ENCODE measurements at regions not wholly inside any gene's neighbourhood (a gene's known extent, or its start where the extent isn't known, plus 50 kb on each side); places are given as distances from the start of the nearest gene placed in this dataset.
"Not testable (repeated sequence)": the region's sequence is repeated elsewhere in the genome, so short reads cannot be mapped to it uniquely, and the experiment has no call there.

GRCh38 chr16:49953090-49953489 lies 71.9 kb upstream of the CNEP1R1 start:
- no peak for ATAC-seq
- Mint-ChIP-seq H3K36me3 (no peaks in the 10 kb centered on the region), H3K27ac (no peak overlapping the region), H3K4me3 (no peak overlapping the region), H3K9me3 (no peaks in the 10 kb centered on the region), H3K27me3 (peaks cover 17 to 20% of the 10 kb centered on the region in 2 donors), H3K4me1 (ENCODE audit: low read depth in 2 of 2) (no peaks in the 10 kb centered on the region)
- DNase-seq (ENCODE audit: low spot score), result no peak

- H3K27ac Mint-ChIP-seq, result no peak overlapping the region
- no peaks in the 10 kb centered on the region for H3K4me1 Mint-ChIP-seq (ENCODE audit: low read depth in 2 of 2)
- no peak overlapping the region for H3K4me3 Mint-ChIP-seq
- ATAC-seq (no peak), DNase-seq (ENCODE audit: low spot score) (no peak)
- H3K27me3 Mint-ChIP-seq, result peaks cover 0 to 10% of the 10 kb centered on the region in 2 donors
- H3K36me3 Mint-ChIP-seq, result no peaks in the 10 kb centered on the region
- no peaks in the 10 kb centered on the region for H3K9me3 Mint-ChIP-seq
These were observed 69.2 kb upstream of the CNEP1R1 start for GRCh38 chr16:49955858-49956257.

- DNase-seq (ENCODE audit: low spot score) (no peak), ATAC-seq (no peak)
- H3K36me3 Mint-ChIP-seq, result no peaks in the 10 kb centered on the region
- H3K27ac Mint-ChIP-seq, result no peak overlapping the region
- H3K9me3 Mint-ChIP-seq, result no peaks in the 10 kb centered on the region
- H3K4me3 Mint-ChIP-seq, result no peak overlapping the region
- H3K4me1 Mint-ChIP-seq (ENCODE audit: low read depth in 2 of 2), result no peaks in the 10 kb centered on the region
- peaks cover 4 to 10% of the 10 kb centered on the region in 2 donors for H3K27me3 Mint-ChIP-seq
These were observed 68.1 kb upstream of the CNEP1R1 start for GRCh38 chr16:49956915-49957314.

- no peak overlapping the region for H3K4me3 Mint-ChIP-seq
- no peak overlapping the region for H3K27ac Mint-ChIP-seq
- H3K36me3 Mint-ChIP-seq, result no peaks in the 10 kb centered on the region
- no peaks in the 10 kb centered on the region for H3K4me1 Mint-ChIP-seq (ENCODE audit: low read depth in 2 of 2)
- H3K9me3 Mint-ChIP-seq, result no peaks in the 10 kb centered on the region
- ATAC-seq (no peak), DNase-seq (ENCODE audit: low spot score) (no peak)
- H3K27me3 Mint-ChIP-seq, result peaks cover 13 to 16% of the 10 kb centered on the region in 2 donors
These were observed 66.6 kb upstream of the CNEP1R1 start for GRCh38 chr16:49958448-49958847.

- H3K9me3 Mint-ChIP-seq, result no peaks in the 10 kb centered on the region
- H3K4me1 Mint-ChIP-seq (ENCODE audit: low read depth in 2 of 2), result no peaks in the 10 kb centered on the region
- ATAC-seq (no peak), DNase-seq (ENCODE audit: low spot score) (no peak)
- no peak overlapping the region for H3K27ac Mint-ChIP-seq
- H3K36me3 Mint-ChIP-seq, result no peaks in the 10 kb centered on the region
- peaks cover 13 to 16% of the 10 kb centered on the region in 2 donors for H3K27me3 Mint-ChIP-seq
- no peak overlapping the region for H3K4me3 Mint-ChIP-seq
These were observed 65.3 kb upstream of the CNEP1R1 start for GRCh38 chr16:49959552-49960277.

- no peak overlapping the region for H3K27ac Mint-ChIP-seq
- no peak for ATAC-seq
These were observed 63.9 kb upstream of the CNEP1R1 start for GRCh38 chr16:49961089-49961488.

GRCh38 chr16:49962566-49962965 lies 62.5 kb upstream of the CNEP1R1 start:
- DNase-seq (ENCODE audit: low spot score); H3K4me3 Mint-ChIP-seq; H3K27ac Mint-ChIP-seq; H3K4me1 Mint-ChIP-seq (ENCODE audit: low read depth in 2 of 2); H3K36me3 Mint-ChIP-seq; ATAC-seq; H3K9me3 Mint-ChIP-seq: not testable (repeated sequence)
- H3K27me3 Mint-ChIP-seq, result peaks cover 19 to 27% of the 10 kb centered on the region in 2 donors

More at GRCh38 chr16:49961089-49961488, 63.9 kb upstream of the CNEP1R1 start:
- Mint-ChIP-seq H3K36me3 (no peaks in the 10 kb centered on the region), H3K27me3 (peaks cover 19 to 20% of the 10 kb centered on the region in 2 donors), H3K4me1 (ENCODE audit: low read depth in 2 of 2) (no peaks in the 10 kb centered on the region), H3K9me3 (no peaks in the 10 kb centered on the region), H3K4me3 (no peak overlapping the region)
- no peak for DNase-seq (ENCODE audit: low spot score)

GRCh38 chr16:49964316-49964715 lies 60.7 kb upstream of the CNEP1R1 start:
- Mint-ChIP-seq H3K4me1 (ENCODE audit: low read depth in 2 of 2) (no peaks in the 10 kb centered on the region), H3K4me3 (no peak overlapping the region), H3K27me3 (peaks cover 27 to 32% of the 10 kb centered on the region in 2 donors), H3K9me3 (no peaks in the 10 kb centered on the region), H3K27ac (no peak overlapping the region), H3K36me3 (no peaks in the 10 kb centered on the region)
- ATAC-seq, result no peak
- DNase-seq (ENCODE audit: low spot score), result no peak

- no peaks in the 10 kb centered on the region for H3K9me3 Mint-ChIP-seq
- no peaks in the 10 kb centered on the region for H3K36me3 Mint-ChIP-seq
- peaks cover 34% of the 10 kb centered on the region in 2 donors for H3K27me3 Mint-ChIP-seq
- H3K4me1 Mint-ChIP-seq (ENCODE audit: low read depth in 2 of 2), result no peaks in the 10 kb centered on the region
- ATAC-seq (no peak), DNase-seq (ENCODE audit: low spot score) (no peak)
- H3K27ac Mint-ChIP-seq, result no peak overlapping the region
- H3K4me3 Mint-ChIP-seq, result no peak overlapping the region
These were observed 60.1 kb upstream of the CNEP1R1 start for GRCh38 chr16:49964973-49965372.

GRCh38 chr16:49967012-49967559 lies 57.9 kb upstream of the CNEP1R1 start:
- no peak for ATAC-seq
- Mint-ChIP-seq H3K4me3 (no peak overlapping the region), H3K4me1 (ENCODE audit: low read depth in 2 of 2) (no peaks in the 10 kb centered on the region), H3K36me3 (no peaks in the 10 kb centered on the region), H3K27ac (no peak overlapping the region), H3K9me3 (no peaks in the 10 kb centered on the region), H3K27me3 (peaks cover 34 to 36% of the 10 kb centered on the region in 2 donors)
- DNase-seq (ENCODE audit: low spot score), result no peak

- Mint-ChIP-seq H3K36me3 (no peaks in the 10 kb centered on the region), H3K27ac (no peak overlapping the region), H3K4me3 (no peak overlapping the region), H3K9me3 (no peaks in the 10 kb centered on the region), H3K4me1 (ENCODE audit: low read depth in 2 of 2) (no peaks in the 10 kb centered on the region), H3K27me3 (peaks cover 34 to 38% of the 10 kb centered on the region in 2 donors)
- ATAC-seq (no peak), DNase-seq (ENCODE audit: low spot score) (no peak)
These were observed 55.7 kb upstream of the CNEP1R1 start for GRCh38 chr16:49969091-49970030.

- H3K9me3 Mint-ChIP-seq, result no peaks in the 10 kb centered on the region
- H3K27me3 Mint-ChIP-seq, result peaks cover 28 to 34% of the 10 kb centered on the region in 2 donors
- no peaks in the 10 kb centered on the region for H3K36me3 Mint-ChIP-seq
- no peak overlapping the region for H3K4me3 Mint-ChIP-seq
- no peaks in the 10 kb centered on the region for H3K4me1 Mint-ChIP-seq (ENCODE audit: low read depth in 2 of 2)
- no peak for DNase-seq (ENCODE audit: low spot score)
- ATAC-seq, result no peak
- H3K27ac Mint-ChIP-seq, result no peak overlapping the region
These were observed 54.1 kb upstream of the CNEP1R1 start for GRCh38 chr16:49970797-49971431.

- no peaks in the 10 kb centered on the region for H3K4me1 Mint-ChIP-seq (ENCODE audit: low read depth in 2 of 2)
- no peaks in the 10 kb centered on the region for H3K9me3 Mint-ChIP-seq
- H3K36me3 Mint-ChIP-seq, result no peaks in the 10 kb centered on the region
- H3K27me3 Mint-ChIP-seq, result peaks cover 29% of the 10 kb centered on the region in 2 donors
- ATAC-seq (no peak), DNase-seq (ENCODE audit: low spot score) (no peak)
- H3K4me3 Mint-ChIP-seq, result no peak overlapping the region
- H3K27ac Mint-ChIP-seq, result no peak overlapping the region
These were observed 52.7 kb upstream of the CNEP1R1 start for GRCh38 chr16:49972280-49972679.
